NCI-H526 treated with DMSO at 0.1 percent for 48 hours (cell line): ENCODE measurements at regions not wholly inside any gene's neighbourhood (a gene's known extent, or its start where the extent isn't known, plus 50 kb on each side); places are given as distances from the start of the nearest gene placed in this dataset.

ENCODE experiments used
- DNase-seq: peaks from one replicate; lab custom pipeline; 2025; lab: John Stamatoyannopoulos, UW

- no peak for DNase-seq
Measured at GRCh38 chr2:139034064-139034463, 253.9 kb upstream of the NXPH2 start.

GRCh38 chr2:139033300-139033699, 253.1 kb upstream of the NXPH2 start:
- no peak for DNase-seq

- no peak for DNase-seq
Measured at GRCh38 chr2:139031722-139032121, 251.5 kb upstream of the NXPH2 start.

- DNase-seq = no peak
Measured at GRCh38 chr2:139020287-139020686, 240.1 kb upstream of the NXPH2 start.

GRCh38 chr2:139018252-139018651, 238.1 kb upstream of the NXPH2 start:
- DNase-seq = no peak

GRCh38 chr2:139007130-139007529, 226.9 kb upstream of the NXPH2 start:
- no peak for DNase-seq

GRCh38 chr2:139000131-139000785, 220.1 kb upstream of the NXPH2 start:
- no peak for DNase-seq

- no peak for DNase-seq
Measured at GRCh38 chr2:138997856-138998517, 217.8 kb upstream of the NXPH2 start.

- no peak for DNase-seq
Measured at GRCh38 chr2:138997346-138997745, 217.2 kb upstream of the NXPH2 start.

- DNase-seq = no peak
Measured at GRCh38 chr2:138994502-138994901, 214.3 kb upstream of the NXPH2 start.

GRCh38 chr2:138985881-138986280, 205.7 kb upstream of the NXPH2 start:
- DNase-seq = no peak

- DNase-seq = no peak
Measured at GRCh38 chr2:138979131-138979785, 199.1 kb upstream of the NXPH2 start.

GRCh38 chr2:138974651-138975050, 194.5 kb upstream of the NXPH2 start:
- no peak for DNase-seq

- DNase-seq = no peak
Measured at GRCh38 chr2:138964418-138964817, 184.2 kb upstream of the NXPH2 start.

GRCh38 chr2:138962686-138963085, 182.5 kb upstream of the NXPH2 start:
- DNase-seq = no peak

GRCh38 chr2:138960191-138960590, 180.0 kb upstream of the NXPH2 start:
- DNase-seq = no peak

GRCh38 chr2:138959031-138959430, 178.8 kb upstream of the NXPH2 start:
- no peak for DNase-seq

GRCh38 chr2:138956116-138956515, 175.9 kb upstream of the NXPH2 start:
- DNase-seq = no peak

GRCh38 chr2:138950486-138950885, 170.3 kb upstream of the NXPH2 start:
- DNase-seq = no peak

- no peak for DNase-seq
Measured at GRCh38 chr2:138949517-138949916, 169.3 kb upstream of the NXPH2 start.

- no peak for DNase-seq
Measured at GRCh38 chr2:138948070-138948539, 167.9 kb upstream of the NXPH2 start.

- no peak for DNase-seq
Measured at GRCh38 chr2:138943470-138943869, 163.3 kb upstream of the NXPH2 start.

- DNase-seq = no peak
Measured at GRCh38 chr2:138942466-138942865, 162.3 kb upstream of the NXPH2 start.
